Testis (tissue), 2 donors: ENCODE measurements at regions not wholly inside any gene's neighbourhood (a gene's known extent, or its start where the extent isn't known, plus 50 kb on each side); places are given as distances from the start of the nearest gene placed in this dataset.

ENCODE experiments used
- CTCF ChIP-seq, 3 experiments: fragments of 450-650 bp in 2 of 3; fragments of 200-600 bp in 1 of 3; sonication (generic) in 1 of 3; IDR thresholded peaks; one replicate each; pipeline ENCODE4 v1.5.1; 2016 to 2019; ENCODE audit warnings: antibody characterized with exemption in 3 of 3, mild to moderate bottlenecking in 2 of 3, moderate library complexity in 1 of 3
- POLR2A ChIP-seq: fragments of 450-650 bp; IDR thresholded peaks from one replicate; pipeline ENCODE4 v1.6.1; 2017; ENCODE audit warnings: antibody characterized with exemption, mild to moderate bottlenecking, moderate library complexity

- TF ChIP-seq CTCF (IDR thresholded peaks at IDR 0.05) (no peak), POLR2A (no peak)
Observed at GRCh38 chr5:1639757-1640156, 116.0 kb upstream of the LPCAT1 start.
